Smooth muscle cell (in vitro differentiated cells): ENCODE measurements at regions not wholly inside any gene's neighbourhood (a gene's known extent, or its start where the extent isn't known, plus 50 kb on each side); places are given as distances from the start of the nearest gene placed in this dataset.
A peak's percentile ranks its signal among the peaks of the same experiment; 100 is the strongest.

ENCODE experiments used
- DNase-seq: peaks from one replicate; lab custom pipeline; 2025; ENCODE audit not compliant: unreplicated experiment; lab: John Stamatoyannopoulos, UW
- H2AFZ ChIP-seq: fragments of 200-600 bp; sonication (generic); 2 replicates; pipeline ENCODE4 v1.6.0; 2016; ENCODE audit warnings: antibody characterized with exemption, low read depth, mild to moderate bottlenecking
- H3F3A ChIP-seq: fragments of 200-600 bp; sonication (generic); 2 replicates; pipeline ENCODE4 v1.6.0; 2017; ENCODE audit warnings: antibody characterized with exemption, low read depth
- H3K27ac ChIP-seq: fragments of 200-600 bp; sonication (generic); 2 replicates; pipeline ENCODE4 v1.5.1; 2016; ENCODE audit warnings: low read depth, mild to moderate bottlenecking
- H3K27me3 ChIP-seq: fragments of 200-600 bp; sonication (generic); 2 replicates; pipeline ENCODE4 v1.6.1; 2016; ENCODE audit warnings: low read depth, mild to moderate bottlenecking
- H3K36me3 ChIP-seq: fragments of 200-600 bp; sonication (generic); 2 replicates; pipeline ENCODE4 v1.5.1; 2016; ENCODE audit warnings: low read depth
- H3K4me1 ChIP-seq: fragments of 200-600 bp; sonication (generic); 2 replicates; pipeline ENCODE4 v1.5.1; 2016; ENCODE audit warnings: low read depth
- H3K4me2 ChIP-seq: fragments of 200-600 bp; sonication (generic); 2 replicates; pipeline ENCODE4 v1.6.0; 2016; ENCODE audit warnings: mild to moderate bottlenecking
- H3K4me3 ChIP-seq: fragments of 200-600 bp; sonication (generic); 2 replicates; pipeline ENCODE4 v1.5.1; 2016; ENCODE audit warnings: mild to moderate bottlenecking
- H3K79me2 ChIP-seq: fragments of 200-600 bp; sonication (generic); 2 replicates; pipeline ENCODE4 v1.6.0; 2016; ENCODE audit warnings: low read depth, mild to moderate bottlenecking
- H3K9ac ChIP-seq: fragments of 200-600 bp; sonication (generic); 2 replicates; pipeline ENCODE4 v1.6.0; 2016; ENCODE audit warnings: low read depth
- H3K9me3 ChIP-seq: fragments of 200-600 bp; sonication (generic); replicated peaks from 2 replicates; pipeline ENCODE4 v1.5.1; 2016; ENCODE audit warnings: low read depth
- H4K20me1 ChIP-seq: fragments of 200-600 bp; sonication (generic); 2 replicates; pipeline ENCODE4 v1.6.0; 2016; ENCODE audit warnings: low read depth
- CTCF ChIP-seq: fragments of 200-600 bp; sonication (generic); IDR thresholded peaks from 2 replicates; pipeline ENCODE4 v1.5.1; 2017; ENCODE audit warnings: borderline replicate concordance, mild to moderate bottlenecking, antibody characterized with exemption; ENCODE audit not compliant: insufficient read depth, poor library complexity, severe bottlenecking
- WGBS: methylation state at CpG from one replicate; pipeline ENCODE4 v1.1.7; 2016; ENCODE audit warnings: low lambda C conversion rate; 5-methylcytosine and 5-hydroxymethylcytosine counted together

GRCh38 chr12:125203145-125203765 is 138.0 kb downstream of the AACS start:
- WGBS: 71% methylated on average over 1 of the region's 1 CpG
- no peaks in the 10 kb centered on the region for H3K9me3 ChIP-seq
- H3K36me3 ChIP-seq: no peaks in the 10 kb centered on the region
- no peak overlapping the region for H3K4me3 ChIP-seq
- no peak overlapping the region for H3K9ac ChIP-seq
- H3K4me2 ChIP-seq: no peak overlapping the region
- TF ChIP-seq CTCF: peak; percentile 23
- H3K4me1 ChIP-seq: no peaks in the 10 kb centered on the region
- H3K79me2 ChIP-seq: no peaks in the 10 kb centered on the region
- no peak overlapping the region for H2AFZ ChIP-seq
- H3K27ac ChIP-seq: no peak overlapping the region
- no peaks in the 10 kb centered on the region for H4K20me1 ChIP-seq
- no peaks in the 10 kb centered on the region for H3F3A ChIP-seq
- no peak for DNase-seq
- H3K27me3 ChIP-seq: no peaks in the 10 kb centered on the region

GRCh38 chr12:125205386-125205785 is 140.2 kb downstream of the AACS start:
- TF ChIP-seq CTCF: no peak
- no peak overlapping the region for H3K9ac ChIP-seq

GRCh38 chr12:125206711-125207110 is 141.5 kb downstream of the AACS start:
- Histone ChIP-seq H4K20me1 (no peaks in the 10 kb centered on the region), H3F3A (no peaks in the 10 kb centered on the region), H3K4me1 (no peaks in the 10 kb centered on the region), H2AFZ (no peak overlapping the region), H3K4me3 (no peak overlapping the region), H3K27me3 (no peaks in the 10 kb centered on the region), H3K4me2 (no peak overlapping the region), H3K36me3 (no peaks in the 10 kb centered on the region), H3K79me2 (no peaks in the 10 kb centered on the region), H3K9me3 (no peaks in the 10 kb centered on the region), H3K27ac (no peak overlapping the region), H3K9ac (no peak overlapping the region)
- WGBS: 81% methylated on average over 9 of the region's 9 CpGs
- DNase-seq: no peak
- no peak for TF ChIP-seq CTCF

More at GRCh38 chr12:125205386-125205785, 140.2 kb downstream of the AACS start:
- Histone ChIP-seq H3K4me1 (no peaks in the 10 kb centered on the region), H3K4me3 (no peak overlapping the region), H3K79me2 (no peaks in the 10 kb centered on the region), H3K27ac (no peak overlapping the region), H3K9me3 (no peaks in the 10 kb centered on the region), H3K4me2 (no peak overlapping the region), H4K20me1 (no peaks in the 10 kb centered on the region), H3K36me3 (no peaks in the 10 kb centered on the region), H3K27me3 (no peaks in the 10 kb centered on the region), H3F3A (no peaks in the 10 kb centered on the region), H2AFZ (no peak overlapping the region)
- 82% methylated on average over 5 of the region's 5 CpGs for WGBS
- DNase-seq: no peak

GRCh38 chr12:125208334-125208733 is 143.1 kb downstream of the AACS start:
- Histone ChIP-seq H3F3A (no peaks in the 10 kb centered on the region), H3K79me2 (no peaks in the 10 kb centered on the region), H3K9me3 (no peaks in the 10 kb centered on the region), H3K27me3 (no peaks in the 10 kb centered on the region), H3K36me3 (no peaks in the 10 kb centered on the region), H2AFZ (no peak overlapping the region), H3K4me3 (no peak overlapping the region), H4K20me1 (no peaks in the 10 kb centered on the region), H3K4me2 (no peak overlapping the region), H3K9ac (no peak overlapping the region), H3K4me1 (no peaks in the 10 kb centered on the region), H3K27ac (no peak overlapping the region)
- WGBS: 75% methylated on average over 5 of the region's 5 CpGs
- DNase-seq: no peak
- TF ChIP-seq CTCF: no peak
